ENCODE measurements at regions not wholly inside any gene's neighbourhood (a gene's known extent, or its start where the extent isn't known, plus 50 kb on each side); places are given as distances from the start of the nearest gene placed in this dataset.

GRCh38 chr2:196356332-196356731, 185.0 kb upstream of the STK17B start:
- CTCF ChIA-PET: no interaction called here
- Histone ChIP-seq H3K9me3 (ENCODE audit: control insufficient read depth in 1 of 2, insufficient read depth in 1 of 2, low read depth in 1 of 2, low read length in 2 of 2) (no peaks in the 10 kb centered on the region), H3K27ac (ENCODE audit: low read depth, low read length) (no peak overlapping the region), H3K4me2 (ENCODE audit: low read length) (no peak overlapping the region), H3K79me2 (ENCODE audit: insufficient read depth, low read length) (no peaks in the 10 kb centered on the region), H4K20me1 (ENCODE audit: insufficient read depth) (no peaks in the 10 kb centered on the region), H3K27me3 (ENCODE audit: insufficient read depth, low read length) (no peaks in the 10 kb centered on the region), H2AFZ (ENCODE audit: low read depth, low read length, poor library complexity, severe bottlenecking) (no peak overlapping the region), H3K4me1 (ENCODE audit: control insufficient read depth in 1 of 2, insufficient read depth in 2 of 2, low read length in 2 of 2) (no peaks in the 10 kb centered on the region), H3K9ac (ENCODE audit: low read length) (no peak overlapping the region), H3K36me3 (ENCODE audit: control insufficient read depth in 1 of 2, insufficient read depth in 2 of 2, low read length in 2 of 2) (no peaks in the 10 kb centered on the region), H3K4me3 (replicated peaks in 1 of 2; ENCODE audit: low read depth in 1 of 2, low read length in 2 of 2) (no peak overlapping the region), H3K9me2 (ENCODE audit: insufficient read depth) (no peaks in the 10 kb centered on the region)
- intact Hi-C loops (cut with micrococcal nuclease): no loop called here
- RAD21 ChIA-PET (ENCODE audit: low non-redundant PET in 1 of 2, low total read pairs in 2 of 2, uncharacterized antibody in 2 of 2, unreplicated experiment in 2 of 2): no interaction called here
- POLR2A ChIA-PET: no interaction called here
- ATAC-seq (no peak), DNase-seq (ENCODE audit: low read depth, low spot score) (no peak)
- TF ChIP-seq YY1 (IDR thresholded peaks at IDR 0.05; ENCODE audit: extremely low read depth, insufficient replicate concordance, low read depth, low read length): no peak
- TF ChIP-seq, protein P1, sequence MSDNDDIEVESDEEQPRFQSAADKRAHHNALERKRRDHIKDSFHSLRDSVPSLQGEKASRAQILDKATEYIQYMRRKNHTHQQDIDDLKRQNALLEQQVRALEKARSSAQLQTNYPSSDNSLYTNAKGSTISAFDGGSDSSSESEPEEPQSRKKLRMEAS (IDR thresholded peaks at IDR 0.05): no peak
- TF ChIP-seq ELF1 (IDR thresholded peaks at IDR 0.05; ENCODE audit: borderline replicate concordance, low read depth): no peak
- TF ChIP-seq EZH2phosphoT487 (IDR thresholded peaks at IDR 0.05; ENCODE audit: borderline replicate concordance): no peak
- TF ChIP-seq, protein P2, sequence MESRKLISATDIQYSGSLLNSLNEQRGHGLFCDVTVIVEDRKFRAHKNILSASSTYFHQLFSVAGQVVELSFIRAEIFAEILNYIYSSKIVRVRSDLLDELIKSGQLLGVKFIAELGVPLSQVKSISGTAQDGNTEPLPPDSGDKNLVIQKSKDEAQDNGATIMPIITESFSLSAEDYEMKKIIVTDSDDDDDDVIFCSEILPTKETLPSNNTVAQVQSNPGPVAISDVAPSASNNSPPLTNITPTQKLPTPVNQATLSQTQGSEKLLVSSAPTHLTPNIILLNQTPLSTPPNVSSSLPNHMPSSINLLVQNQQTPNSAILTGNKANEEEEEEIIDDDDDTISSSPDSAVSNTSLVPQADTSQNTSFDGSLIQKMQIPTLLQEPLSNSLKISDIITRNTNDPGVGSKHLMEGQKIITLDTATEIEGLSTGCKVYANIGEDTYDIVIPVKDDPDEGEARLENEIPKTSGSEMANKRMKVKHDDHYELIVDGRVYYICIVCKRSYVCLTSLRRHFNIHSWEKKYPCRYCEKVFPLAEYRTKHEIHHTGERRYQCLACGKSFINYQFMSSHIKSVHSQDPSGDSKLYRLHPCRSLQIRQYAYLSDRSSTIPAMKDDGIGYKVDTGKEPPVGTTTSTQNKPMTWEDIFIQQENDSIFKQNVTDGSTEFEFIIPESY (IDR thresholded peaks at IDR 0.05; ENCODE audit: extremely low read depth, insufficient replicate concordance, low read length): no peak
- no peak for TF ChIP-seq ATF3 (IDR thresholded peaks at IDR 0.05)
- no peak for TF ChIP-seq ZFX (IDR thresholded peaks at IDR 0.05)
- TF ChIP-seq SIN3A (IDR thresholded peaks at IDR 0.05; ENCODE audit: low read depth): no peak
- TF ChIP-seq EZH2 (IDR thresholded peaks at IDR 0.05): no peak
- TF ChIP-seq FOSL1 (IDR thresholded peaks at IDR 0.05; ENCODE audit: low read depth): no peak
- TF ChIP-seq TCF7L2 (IDR thresholded peaks at IDR 0.05; ENCODE audit: borderline replicate concordance, extremely low read depth, insufficient read depth, insufficient read length): no peak
- BruUV-seq (replicated peaks): no TSS peak

All from HCT116 (cell line).